ENCODE measurements at regions not wholly inside any gene's neighbourhood (a gene's known extent, or its start where the extent isn't known, plus 50 kb on each side); places are given as distances from the start of the nearest gene placed in this dataset.

GRCh38 chr4:11250510-11250909 lies 178.2 kb downstream of the HS3ST1 start:
- in situ Hi-C loops (cut with MboI; ENCODE audit: low pct_ligation_motif_present in 1 of 4, low pct_unique_long_range_greater_than_20kb in 1 of 4, low sequenced_read_pairs in 3 of 4), result loop anchor here in 1 of 4 donors (25.0 kb wide), 1 partner anchor 88 kb away; no protein-coding TSS in a partner anchor
- no peaks in the 10 kb centered on the region for H3K27me3 ChIP-seq
- no peaks in the 10 kb centered on the region for H3K36me3 ChIP-seq
- TF ChIP-seq EP300 (IDR thresholded peaks at IDR 0.05; ENCODE audit: low read depth) (no peak), POLR2AphosphoS5 (IDR thresholded peaks at IDR 0.05) (no peak), POLR2A (IDR thresholded peaks at IDR 0.05) (no peak), CTCF (IDR thresholded peaks at IDR 0.05) (no peak)
- no peaks in the 10 kb centered on the region for H3K9me3 ChIP-seq
- no peaks in the 10 kb centered on the region for H3K4me1 ChIP-seq
- H3K27ac ChIP-seq, result no peak overlapping the region
- no peak overlapping the region for H3K4me3 ChIP-seq
- DNase-seq, result no peak
- intact Hi-C loops (cut with DNase I; ENCODE audit: low total_unique reads), result no loop called here

- no peak for TF ChIP-seq POLR2AphosphoS5 (IDR thresholded peaks at IDR 0.05)
- TF ChIP-seq CTCF (IDR thresholded peaks at IDR 0.05), result no peak
- no peak for TF ChIP-seq EP300 (IDR thresholded peaks at IDR 0.05; ENCODE audit: low read depth)
- no peak for TF ChIP-seq POLR2A (IDR thresholded peaks at IDR 0.05)
- 19 to 28% methylated on average over 4 of the region's 4 CpGs for WGBS, 2 donors (ENCODE audit: low coverage in 1 of 2)
- peaks cover 0 to 7% (median 5%) of the 10 kb centered on the region in 4 donors for H3K4me1 ChIP-seq
- no peak overlapping the region for H3K27ac ChIP-seq
- H3K27me3 ChIP-seq, result no peaks in the 10 kb centered on the region
- H3K9me3 ChIP-seq, result no peaks in the 10 kb centered on the region
- DNase-seq, result no peak
- intact Hi-C loops (cut with DNase I; ENCODE audit: low total_unique reads) (no loop called here), in situ Hi-C loops (cut with MboI; ENCODE audit: low pct_ligation_motif_present in 1 of 4, low pct_unique_long_range_greater_than_20kb in 1 of 4, low sequenced_read_pairs in 3 of 4) (no loop called here)
- no peak overlapping the region for H3K4me3 ChIP-seq
- no peaks in the 10 kb centered on the region for H3K36me3 ChIP-seq
These were observed 196.7 kb downstream of the HS3ST1 start for GRCh38 chr4:11232015-11232414.

DNA sequence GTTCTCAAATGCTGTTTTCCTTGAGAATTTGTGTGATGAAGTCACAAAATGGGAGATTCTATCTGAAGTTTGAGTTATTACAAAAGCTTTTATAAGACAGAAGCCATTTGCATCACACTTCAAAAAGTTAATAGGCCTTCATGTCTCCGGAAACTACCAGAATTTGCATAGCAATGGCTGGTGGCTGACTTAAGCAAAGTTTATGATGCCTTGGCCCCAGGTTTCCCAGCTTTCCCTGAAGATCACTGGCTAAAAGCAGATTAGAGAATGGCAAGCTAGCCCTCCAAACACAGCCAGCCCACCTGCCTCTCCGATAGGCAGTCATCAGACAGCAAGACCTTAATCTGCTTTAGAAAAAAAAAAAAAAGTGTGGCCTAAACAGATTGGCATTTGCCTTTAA lies 197.8 kb downstream of the HS3ST1 start:
- TF ChIP-seq POLR2A (IDR thresholded peaks at IDR 0.05) (no peak), CTCF (IDR thresholded peaks at IDR 0.05) (no peak), EP300 (IDR thresholded peaks at IDR 0.05; ENCODE audit: low read depth) (no peak), POLR2AphosphoS5 (IDR thresholded peaks at IDR 0.05) (no peak)

DNA sequence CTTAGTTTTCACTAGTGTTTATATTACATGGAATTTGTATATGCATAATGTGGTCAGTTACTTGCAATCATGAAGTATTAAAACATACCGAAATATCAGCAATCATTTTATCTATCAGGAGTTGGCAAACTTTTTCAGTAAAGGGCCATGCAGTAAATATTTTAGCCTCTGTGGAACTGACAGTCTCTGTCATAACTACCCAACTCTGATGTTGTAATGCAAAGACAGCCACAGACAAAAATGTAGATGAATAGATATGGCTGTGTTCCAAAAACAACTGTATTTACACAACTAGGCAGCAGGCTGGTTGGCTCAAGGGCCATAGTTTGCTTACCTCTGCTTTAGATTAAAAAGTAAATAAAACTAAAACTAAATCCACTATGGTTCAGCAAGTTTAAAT lies 200.2 kb downstream of the HS3ST1 start:
- H3K27me3 ChIP-seq, result no peaks in the 10 kb centered on the region
- no peak for DNase-seq
- 30 to 58% methylated on average over 1 of the region's 1 CpG for WGBS, 2 donors (ENCODE audit: low coverage in 1 of 2)
- H3K4me1 ChIP-seq, result peaks cover 0 to 7% (median 5%) of the 10 kb centered on the region in 4 donors
- no peaks in the 10 kb centered on the region for H3K9me3 ChIP-seq
- in situ Hi-C loops (cut with MboI; ENCODE audit: low pct_ligation_motif_present in 1 of 4, low pct_unique_long_range_greater_than_20kb in 1 of 4, low sequenced_read_pairs in 3 of 4) (no loop called here), intact Hi-C loops (cut with DNase I; ENCODE audit: low total_unique reads) (no loop called here)
- no peak overlapping the region for H3K27ac ChIP-seq
- TF ChIP-seq POLR2AphosphoS5 (IDR thresholded peaks at IDR 0.05), result no peak
- TF ChIP-seq CTCF (IDR thresholded peaks at IDR 0.05), result no peak
- TF ChIP-seq EP300 (IDR thresholded peaks at IDR 0.05; ENCODE audit: low read depth), result no peak
- no peak for TF ChIP-seq POLR2A (IDR thresholded peaks at IDR 0.05)
- no peaks in the 10 kb centered on the region for H3K36me3 ChIP-seq
- H3K4me3 ChIP-seq, result no peak overlapping the region

More for the DNA sequence above, 197.8 kb downstream of the HS3ST1 start:
- intact Hi-C loops (cut with DNase I; ENCODE audit: low total_unique reads), result no loop called here
- no peaks in the 10 kb centered on the region for H3K27me3 ChIP-seq
- no peak overlapping the region for H3K27ac ChIP-seq
- no peaks in the 10 kb centered on the region for H3K9me3 ChIP-seq
- WGBS, 2 donors (ENCODE audit: low coverage in 1 of 2), result 50 to 87% methylated on average over 1 to 2 of the region's 2 CpGs
- H3K36me3 ChIP-seq, result no peaks in the 10 kb centered on the region
- in situ Hi-C loops (cut with MboI; ENCODE audit: low pct_ligation_motif_present in 1 of 4, low pct_unique_long_range_greater_than_20kb in 1 of 4, low sequenced_read_pairs in 3 of 4), result no loop called here
- no peak overlapping the region for H3K4me3 ChIP-seq
- no peak for DNase-seq
- peaks cover 0 to 7% (median 5%) of the 10 kb centered on the region in 4 donors for H3K4me1 ChIP-seq
